Hepatocyte (in vitro differentiated cells): ENCODE measurements at regions not wholly inside any gene's neighbourhood (a gene's known extent, or its start where the extent isn't known, plus 50 kb on each side); places are given as distances from the start of the nearest gene placed in this dataset.

Experiments
- DNase-seq: peaks from one replicate; pipeline ENCODE4 v3.0.0-alpha.2; 2016; ENCODE audit warnings: low spot score
- H2AFZ ChIP-seq: fragments of 200-600 bp; sonication (generic); 2 replicates; pipeline ENCODE4 v1.6.0; 2016; ENCODE audit warnings: antibody characterized with exemption, mild to moderate bottlenecking
- H3K27ac ChIP-seq: fragments of 200-600 bp; sonication (generic); 2 replicates; pipeline ENCODE4 v1.5.1; 2016; ENCODE audit warnings: mild to moderate bottlenecking
- H3K27me3 ChIP-seq: fragments of 200-600 bp; sonication (generic); 2 replicates; pipeline ENCODE4 v1.6.1; 2016
- H3K36me3 ChIP-seq: fragments of 200-600 bp; sonication (generic); replicated peaks from 2 replicates; pipeline ENCODE4 v1.5.1; 2016; ENCODE audit warnings: low read depth; ENCODE audit not compliant: insufficient read depth
- H3K4me1 ChIP-seq: fragments of 200-600 bp; sonication (generic); 2 replicates; pipeline ENCODE4 v1.5.1; 2016; ENCODE audit warnings: mild to moderate bottlenecking, moderate library complexity; ENCODE audit not compliant: insufficient read depth
- H3K4me2 ChIP-seq: fragments of 200-600 bp; sonication (generic); 2 replicates; pipeline ENCODE4 v1.6.0; 2016
- H3K4me3 ChIP-seq: fragments of 200-600 bp; sonication (generic); 2 replicates; pipeline ENCODE4 v1.5.1; 2016; ENCODE audit warnings: mild to moderate bottlenecking
- H3K79me2 ChIP-seq: fragments of 200-600 bp; sonication (generic); 2 replicates; pipeline ENCODE4 v1.6.0; 2017; ENCODE audit warnings: mild to moderate bottlenecking
- H3K9me2 ChIP-seq: fragments of 200-600 bp; sonication (generic); replicated peaks from 2 replicates; pipeline ENCODE4 v1.6.0; 2017; ENCODE audit warnings: mild to moderate bottlenecking; ENCODE audit not compliant: insufficient read depth
- H3K9me3 ChIP-seq: fragments of 200-600 bp; sonication (generic); 2 replicates; pipeline ENCODE4 v1.5.1; 2016; ENCODE audit warnings: low read depth, mild to moderate bottlenecking
- H4K20me1 ChIP-seq: fragments of 200-600 bp; sonication (generic); 2 replicates; pipeline ENCODE4 v1.6.0; 2016; ENCODE audit warnings: mild to moderate bottlenecking; ENCODE audit not compliant: insufficient read depth, poor library complexity, severe bottlenecking
- CTCF ChIP-seq: fragments of 200-600 bp; sonication (generic); IDR thresholded peaks from 2 replicates; pipeline ENCODE4 v1.5.1; 2016; ENCODE audit warnings: antibody characterized with exemption, mild to moderate bottlenecking; ENCODE audit not compliant: poor library complexity
- EZH2 ChIP-seq: fragments of 200-600 bp; sonication (generic); IDR thresholded peaks from 2 replicates; pipeline ENCODE4 v1.6.1; 2016; ENCODE audit warnings: antibody characterized with exemption, mild to moderate bottlenecking, borderline replicate concordance
- EZH2phosphoT487 ChIP-seq: fragments of 200-600 bp; sonication (generic); IDR thresholded peaks from one replicate; pipeline ENCODE4 v1.6.1; 2018; ENCODE audit warnings: antibody characterized with exemption, mild to moderate bottlenecking, low read depth, moderate library complexity; ENCODE audit not compliant: unreplicated experiment, severe bottlenecking
- WGBS: methylation state at CpG from one replicate; pipeline ENCODE4 v1.1.6; 2016; ENCODE audit warnings: low lambda C conversion rate; ENCODE audit errors: missing lambda C conversion rate; 5-methylcytosine and 5-hydroxymethylcytosine counted together

GRCh38 chr15:98257290-98257689 lies 296.8 kb downstream of the ARRDC4 start:
- WGBS: 40% methylated on average over 2 of the region's 2 CpGs
- Histone ChIP-seq H2AFZ (no peak overlapping the region), H4K20me1 (no peaks in the 10 kb centered on the region), H3K4me1 (no peaks in the 10 kb centered on the region), H3K9me2 (no peaks in the 10 kb centered on the region), H3K27me3 (no peaks in the 10 kb centered on the region), H3K27ac (no peak overlapping the region), H3K36me3 (no peaks in the 10 kb centered on the region), H3K79me2 (no peaks in the 10 kb centered on the region), H3K4me3 (no peak overlapping the region), H3K4me2 (no peak overlapping the region), H3K9me3 (no peaks in the 10 kb centered on the region)
- TF ChIP-seq EZH2phosphoT487 (no peak), CTCF (no peak), EZH2 (no peak)
- DNase-seq: no peak

- H3K9me2 ChIP-seq: no peaks in the 10 kb centered on the region
- H3K27ac ChIP-seq: no peak overlapping the region
- 84% methylated on average over 2 of the region's 2 CpGs for WGBS
- H3K4me3 ChIP-seq: no peak overlapping the region
- no peaks in the 10 kb centered on the region for H3K27me3 ChIP-seq
- H3K4me1 ChIP-seq: no peaks in the 10 kb centered on the region
- H3K9me3 ChIP-seq: no peaks in the 10 kb centered on the region
- H2AFZ ChIP-seq: no peak overlapping the region
- no peaks in the 10 kb centered on the region for H3K36me3 ChIP-seq
- no peaks in the 10 kb centered on the region for H4K20me1 ChIP-seq
- no peak for DNase-seq
- no peak for TF ChIP-seq CTCF
- no peak for TF ChIP-seq EZH2
- TF ChIP-seq EZH2phosphoT487: no peak
- no peak overlapping the region for H3K4me2 ChIP-seq
- H3K79me2 ChIP-seq: no peaks in the 10 kb centered on the region
These were observed 303.3 kb downstream of the ARRDC4 start for GRCh38 chr15:98263787-98264186.

- no peak overlapping the region for H3K4me2 ChIP-seq
- no peak overlapping the region for H2AFZ ChIP-seq
- H3K79me2 ChIP-seq: no peaks in the 10 kb centered on the region
- no peak overlapping the region for H3K4me3 ChIP-seq
- H3K27me3 ChIP-seq: no peaks in the 10 kb centered on the region
- 88% methylated on average over 9 of the region's 9 CpGs for WGBS
- no peak for DNase-seq
- no peaks in the 10 kb centered on the region for H3K4me1 ChIP-seq
- no peaks in the 10 kb centered on the region for H3K9me2 ChIP-seq
- TF ChIP-seq CTCF: no peak
- TF ChIP-seq EZH2: no peak
- no peak for TF ChIP-seq EZH2phosphoT487
- H4K20me1 ChIP-seq: no peaks in the 10 kb centered on the region
- H3K27ac ChIP-seq: no peak overlapping the region
- H3K36me3 ChIP-seq: no peaks in the 10 kb centered on the region
- H3K9me3 ChIP-seq: no peaks in the 10 kb centered on the region
These were observed 305.8 kb downstream of the ARRDC4 start for GRCh38 chr15:98266295-98266694.

- TF ChIP-seq CTCF (no peak), EZH2 (no peak), EZH2phosphoT487 (no peak)
- Histone ChIP-seq H3K9me2 (no peaks in the 10 kb centered on the region), H3K27ac (no peak overlapping the region), H2AFZ (no peak overlapping the region), H3K27me3 (no peaks in the 10 kb centered on the region), H3K79me2 (no peaks in the 10 kb centered on the region), H3K36me3 (no peaks in the 10 kb centered on the region), H3K4me3 (no peak overlapping the region), H3K9me3 (no peaks in the 10 kb centered on the region), H3K4me2 (no peak overlapping the region), H4K20me1 (no peaks in the 10 kb centered on the region), H3K4me1 (no peaks in the 10 kb centered on the region)
- no peak for DNase-seq
- 90% methylated on average over 10 of the region's 10 CpGs for WGBS
These were observed 307.7 kb downstream of the ARRDC4 start for GRCh38 chr15:98268163-98268562.
